ENCODE measurements at regions not wholly inside any gene's neighbourhood (a gene's known extent, or its start where the extent isn't known, plus 50 kb on each side); places are given as distances from the start of the nearest gene placed in this dataset.
"Not testable (repeated sequence)": the region's sequence is repeated elsewhere in the genome, so short reads cannot be mapped to it uniquely, and the experiment has no call there.

DNA sequence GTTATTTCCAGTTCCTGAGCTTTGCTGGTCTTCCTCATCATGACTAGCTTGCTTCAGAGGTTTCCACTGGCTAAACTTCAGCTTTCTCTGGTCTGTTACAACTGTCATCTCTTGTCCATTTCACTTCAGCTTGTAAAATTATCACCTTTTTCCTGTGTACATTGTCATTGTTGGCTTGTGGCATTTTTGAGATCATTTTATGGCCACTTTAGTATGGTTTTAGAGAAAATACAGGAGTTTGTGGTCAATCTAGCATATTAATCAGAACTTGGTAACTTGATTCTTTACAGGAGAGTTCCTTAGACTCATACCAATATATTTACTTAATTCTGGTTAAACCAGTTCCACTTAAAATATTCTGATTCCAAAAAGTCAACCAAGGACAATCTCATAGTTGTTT lies 235.9 kb upstream of the KITLG start:
- no peak for DNase-seq (ENCODE audit: low spot score)

DNA sequence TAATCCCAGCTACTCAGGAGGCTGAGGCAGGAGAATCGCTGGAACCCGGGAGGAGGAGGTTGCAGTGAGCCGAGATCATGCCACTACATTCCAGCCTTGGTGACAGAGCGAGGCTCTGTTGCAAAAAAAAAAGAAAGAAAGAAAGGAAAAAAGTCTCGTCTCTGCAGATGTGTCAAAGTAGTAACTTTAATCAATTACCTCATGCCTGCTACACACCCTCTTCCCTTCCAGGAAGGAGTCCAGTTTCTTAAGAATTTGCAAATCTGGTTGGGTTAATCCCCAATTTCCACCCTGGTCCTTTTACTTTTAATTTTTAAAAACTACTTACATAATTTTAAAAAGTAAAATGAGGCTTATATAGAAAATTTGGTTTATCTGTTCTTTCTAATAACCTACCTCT lies 234.5 kb upstream of the KITLG start:
- DNase-seq (ENCODE audit: low spot score): no peak

- no peak for DNase-seq (ENCODE audit: low spot score)
These were observed 232.3 kb upstream of the KITLG start for GRCh38 chr12:88812610-88813009.

GRCh38 chr12:88810806-88811205 lies 230.5 kb upstream of the KITLG start:
- DNase-seq (ENCODE audit: low spot score): no peak

- DNase-seq (ENCODE audit: low spot score): not testable (repeated sequence)
These were observed 229.6 kb upstream of the KITLG start for GRCh38 chr12:88809841-88810240.

GRCh38 chr12:88805692-88806091 lies 225.4 kb upstream of the KITLG start:
- no peak for DNase-seq (ENCODE audit: low spot score)

DNA sequence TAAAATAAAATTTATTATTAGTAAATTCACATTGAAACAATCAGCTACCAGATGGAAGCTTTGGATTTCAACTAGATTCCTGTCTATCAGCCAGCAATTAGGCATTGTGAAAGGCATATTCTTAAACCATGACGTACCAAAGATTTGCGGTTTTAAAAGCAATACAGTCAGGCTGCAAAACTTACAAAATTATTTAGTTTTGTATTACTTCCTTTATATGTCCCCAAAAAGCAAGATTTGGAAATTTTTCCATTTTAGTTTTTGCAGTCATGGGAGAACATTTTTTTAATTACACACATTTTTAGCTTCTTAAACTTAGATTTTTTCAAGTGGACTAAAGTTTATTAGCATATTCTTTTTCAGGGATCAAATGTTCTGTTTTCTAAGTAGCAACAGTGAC lies 225.0 kb upstream of the KITLG start:
- no peak for DNase-seq (ENCODE audit: low spot score)

DNA sequence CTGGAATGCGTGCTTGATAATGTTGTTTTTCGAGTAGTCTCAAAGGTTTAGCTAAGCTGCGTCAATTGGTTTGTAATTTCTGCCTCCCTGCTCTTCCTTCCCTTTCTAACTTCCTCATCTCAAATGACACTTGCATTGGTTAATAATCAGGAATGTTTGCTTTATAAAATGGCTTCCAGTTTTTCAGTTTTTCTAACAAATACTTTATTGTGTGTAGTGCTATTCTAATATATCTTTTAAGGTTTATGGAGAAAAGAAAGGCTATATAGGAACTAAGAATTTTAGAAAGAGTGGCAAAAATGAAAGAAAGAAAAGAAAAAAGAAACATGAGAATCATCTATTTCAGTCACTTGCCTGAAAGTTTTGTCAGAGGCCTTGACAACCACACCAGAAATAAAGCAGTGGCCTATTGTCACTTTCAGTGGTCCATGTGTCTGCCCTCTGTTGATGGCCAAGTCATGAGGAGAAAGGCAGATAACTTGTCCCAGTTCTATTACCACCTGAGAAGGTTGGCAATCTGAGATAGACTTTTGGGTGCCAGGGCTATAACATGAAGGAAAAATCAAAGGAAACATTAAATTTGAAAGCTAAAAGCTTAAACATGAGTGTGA lies 221.9 kb upstream of the KITLG start:
- no peak for DNase-seq (ENCODE audit: low spot score)

DNA sequence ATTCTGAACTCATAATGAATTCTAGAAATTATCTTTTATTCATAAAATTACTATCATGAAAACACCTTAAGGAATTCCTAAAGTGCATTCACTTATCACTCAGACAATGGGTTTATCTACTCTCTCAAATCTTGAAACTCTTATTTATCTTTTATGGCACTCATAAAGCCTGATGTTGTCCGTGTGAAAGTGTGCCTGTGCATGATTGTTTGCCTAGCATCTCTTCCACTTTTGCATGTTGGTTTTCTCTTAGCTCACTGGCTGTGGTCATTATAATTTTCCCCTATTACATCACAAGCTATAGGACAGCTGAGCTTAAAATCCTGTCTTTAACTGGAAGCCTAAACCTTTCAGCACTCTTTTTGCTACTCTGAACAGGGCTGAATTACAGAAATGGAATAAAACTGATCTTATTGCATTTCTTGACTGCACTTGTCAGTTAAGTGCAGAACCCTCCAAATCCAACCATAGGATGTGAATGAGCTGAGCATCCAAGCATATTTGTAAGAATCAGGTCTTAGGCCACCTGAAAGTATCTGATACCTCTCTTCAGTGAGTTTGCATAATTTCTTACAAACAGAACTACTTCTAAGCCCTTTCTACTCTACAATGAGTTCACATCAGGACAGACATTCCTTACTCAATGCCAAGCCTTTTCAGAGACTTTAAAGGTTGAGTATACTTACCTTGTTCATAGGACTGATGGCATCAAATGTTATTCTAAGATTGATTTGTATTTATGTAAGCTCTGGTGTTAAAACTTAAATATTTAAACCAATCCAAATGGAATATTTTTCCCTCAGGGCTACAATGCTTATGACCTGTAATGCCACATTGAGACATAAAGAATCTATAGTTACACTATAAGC lies 221.2 kb upstream of the KITLG start:
- DNase-seq (ENCODE audit: low spot score): no peak

DNA sequence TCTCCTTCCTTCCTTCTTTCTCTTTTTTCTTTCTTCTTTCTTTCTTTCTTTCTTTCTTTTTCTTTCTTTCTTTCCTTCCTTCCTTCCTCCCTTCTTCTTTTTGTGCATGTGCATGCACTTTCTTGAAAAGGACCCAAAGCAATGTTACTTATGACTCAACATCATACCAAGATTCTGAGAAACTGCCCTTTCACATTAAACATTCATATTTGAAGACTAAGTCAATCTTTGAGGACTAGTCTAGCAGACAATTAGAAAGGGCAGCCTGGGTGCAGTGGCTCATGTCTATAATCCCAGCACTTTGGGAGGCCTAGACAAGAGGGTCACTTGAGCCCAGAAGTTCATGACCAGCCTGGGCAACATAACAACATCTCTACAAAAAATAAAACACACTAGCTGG lies 212.8 kb upstream of the KITLG start:
- DNase-seq (ENCODE audit: low spot score): no peak

DNA sequence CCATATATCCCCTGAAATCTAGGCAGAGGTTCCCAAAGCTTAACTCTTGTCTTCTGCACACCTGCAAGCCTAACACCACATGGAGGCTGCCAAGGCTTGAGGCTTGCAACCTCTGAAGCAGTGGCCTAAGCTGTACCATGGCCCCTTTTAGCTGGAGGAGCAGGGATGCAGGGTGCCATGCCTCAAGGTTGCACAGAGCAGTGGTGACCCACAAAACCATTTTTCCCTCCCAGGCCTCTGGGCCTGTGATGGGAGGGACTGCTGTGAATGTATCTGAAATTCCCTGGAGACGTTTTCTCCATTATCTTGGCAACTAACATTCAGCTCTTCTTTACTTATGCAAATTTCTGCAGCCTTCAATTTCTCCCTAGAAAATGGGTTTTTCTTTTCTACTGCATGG lies 210.0 kb upstream of the KITLG start:
- DNase-seq (ENCODE audit: low spot score): no peak

GRCh38 chr12:88784166-88784565 lies 203.9 kb upstream of the KITLG start:
- no peak for DNase-seq (ENCODE audit: low spot score)

DNA sequence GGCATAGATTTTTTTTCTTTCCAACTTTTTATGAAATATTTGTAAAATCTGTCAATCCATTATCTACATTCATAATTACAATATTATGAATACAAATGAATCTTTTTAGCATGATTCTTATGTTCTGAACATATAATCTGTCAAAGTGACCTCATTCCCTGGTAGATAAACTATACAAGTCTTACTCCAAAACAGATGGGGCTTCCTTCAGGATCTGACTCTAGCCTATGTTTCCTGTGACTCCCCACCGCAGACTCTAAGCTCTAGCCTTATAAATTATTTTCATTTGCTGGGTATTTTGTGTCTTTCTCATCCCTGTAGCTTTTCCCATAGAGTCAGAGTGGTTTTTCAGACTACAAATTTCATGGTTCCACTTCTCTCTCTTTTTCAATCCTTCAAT lies 202.1 kb upstream of the KITLG start:
- DNase-seq (ENCODE audit: low spot score): no peak

DNA sequence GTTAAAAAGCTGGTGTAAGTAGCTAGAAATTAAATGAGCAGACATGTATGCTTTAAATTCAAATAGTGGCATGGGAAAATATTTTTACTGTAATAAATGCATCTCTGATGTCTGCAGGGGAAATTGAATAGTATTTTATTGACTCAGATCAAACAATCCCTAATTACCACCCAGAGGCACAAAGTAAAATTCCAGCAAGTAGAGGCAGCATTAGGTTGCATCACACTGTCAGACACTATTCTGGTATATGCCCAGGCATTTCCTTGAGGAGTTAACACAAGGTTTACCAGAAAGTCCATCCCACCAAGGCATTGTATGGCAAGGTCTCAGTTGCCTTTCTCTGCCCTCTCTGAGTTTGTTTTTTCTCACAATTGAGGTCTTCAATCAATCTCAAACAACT lies 201.6 kb upstream of the KITLG start:
- no peak for DNase-seq (ENCODE audit: low spot score)

- no peak for DNase-seq (ENCODE audit: low spot score)
These were observed 197.8 kb upstream of the KITLG start for GRCh38 chr12:88778064-88778463.

DNA sequence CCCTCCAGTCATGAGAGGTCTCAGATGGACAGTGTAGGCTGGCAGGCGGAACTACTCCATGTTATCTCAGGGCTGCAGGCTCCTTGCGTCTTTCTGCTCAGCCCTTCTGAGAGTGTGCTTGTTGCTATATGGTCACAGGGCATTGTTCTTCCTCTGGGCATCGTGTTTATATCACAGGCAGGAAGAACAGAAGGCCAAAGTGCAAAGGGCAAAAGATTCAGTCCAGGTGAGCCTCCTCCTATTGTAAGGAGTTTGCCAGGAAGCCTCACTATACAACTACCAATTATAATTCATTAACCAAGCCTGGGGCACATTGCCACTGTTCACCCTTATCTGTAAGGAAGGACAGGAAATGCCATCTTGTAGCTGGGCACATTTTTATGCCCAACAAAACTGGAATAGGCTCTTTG lies 195.5 kb upstream of the KITLG start:
- DNase-seq (ENCODE audit: low spot score): no peak

DNA sequence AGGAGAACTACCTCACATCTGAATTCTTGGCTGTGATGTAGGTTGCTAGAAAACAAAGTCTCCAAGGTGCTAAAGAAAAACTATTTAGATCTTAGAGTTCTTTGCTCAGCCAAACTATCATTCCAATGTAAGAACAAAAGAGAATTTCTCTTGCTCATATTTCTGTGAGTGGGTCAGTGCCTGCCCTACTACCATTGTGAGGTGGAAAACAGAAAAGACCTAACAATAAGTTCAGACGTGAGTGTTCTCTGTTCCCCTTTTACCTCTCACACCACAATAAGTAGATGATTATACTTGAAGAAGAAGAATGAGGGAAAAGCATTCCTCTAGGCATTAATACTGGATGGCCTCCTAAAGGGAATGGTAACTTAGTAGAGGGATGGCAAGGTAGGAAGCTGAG lies 187.4 kb upstream of the KITLG start:
- no peak for DNase-seq (ENCODE audit: low spot score)

GRCh38 chr12:88764781-88765480 lies 184.7 kb upstream of the KITLG start:
- DNase-seq (ENCODE audit: low spot score): no peak

DNA sequence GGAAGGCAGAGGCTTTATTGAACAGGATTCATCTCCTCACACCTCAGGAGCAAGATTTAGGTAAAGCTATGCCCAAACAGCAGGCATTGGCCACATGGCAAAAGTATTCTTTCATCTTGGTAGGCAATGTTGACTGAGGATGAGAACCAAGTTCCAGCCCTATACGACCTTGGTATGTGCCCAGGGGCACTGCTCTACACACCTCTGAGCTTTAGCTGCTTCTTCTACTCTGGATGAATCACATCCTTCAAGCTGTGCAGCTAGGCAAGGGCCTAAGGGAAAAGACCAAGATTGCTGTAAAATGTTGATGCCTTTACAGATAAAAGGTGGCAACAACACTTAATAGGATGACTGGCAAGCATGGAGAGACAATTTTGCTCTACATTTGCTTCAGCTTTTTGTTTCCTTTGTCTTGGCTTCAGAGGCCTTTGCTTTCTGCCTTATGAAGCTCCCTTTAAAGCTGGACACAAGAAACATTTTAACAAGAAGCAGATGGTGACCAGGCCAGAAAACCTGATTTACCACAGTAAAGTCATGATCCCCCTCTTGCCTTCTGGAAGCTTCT lies 183.3 kb upstream of the KITLG start:
- no peak for DNase-seq (ENCODE audit: low spot score)

DNA sequence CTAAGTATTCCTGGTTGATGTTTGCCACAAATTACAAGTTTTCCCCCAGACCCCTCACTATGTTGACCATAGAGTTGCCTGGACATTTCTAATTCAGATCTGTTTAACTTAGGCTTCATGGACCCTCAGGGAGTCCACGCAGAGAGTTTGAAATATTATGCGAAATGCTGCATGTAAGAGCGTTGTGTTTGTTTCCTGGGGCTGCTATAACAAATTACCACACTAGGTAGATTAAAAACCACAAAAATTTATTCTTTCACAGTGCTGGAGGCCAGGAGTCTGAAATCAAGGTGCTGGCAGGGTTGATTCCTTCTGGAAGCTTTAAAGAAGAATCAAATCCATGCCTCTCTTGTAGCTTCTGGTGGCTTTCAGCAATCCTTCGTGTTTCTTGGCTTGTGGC lies 177.9 kb upstream of the KITLG start:
- no peak for DNase-seq (ENCODE audit: low spot score)

DNA sequence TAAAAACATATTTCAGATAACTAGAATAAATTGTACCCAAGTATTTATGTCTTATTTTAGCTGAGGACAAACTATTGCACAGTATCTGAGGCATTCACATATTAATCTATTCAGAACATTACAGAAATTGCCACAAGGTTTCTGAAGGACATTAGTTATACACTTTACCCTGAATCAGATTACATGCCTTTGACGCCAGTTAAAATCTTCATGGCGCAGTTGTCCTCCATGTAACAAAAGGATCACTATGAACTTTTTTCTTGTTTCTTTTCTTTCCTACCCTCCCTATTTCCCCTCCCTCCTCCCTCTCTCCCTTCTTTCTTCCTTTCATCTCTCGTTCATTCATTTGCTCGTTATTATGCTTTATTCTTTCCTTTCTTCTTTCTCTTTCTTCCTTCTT lies 176.6 kb upstream of the KITLG start:
- no peak for DNase-seq (ENCODE audit: low spot score)

DNA sequence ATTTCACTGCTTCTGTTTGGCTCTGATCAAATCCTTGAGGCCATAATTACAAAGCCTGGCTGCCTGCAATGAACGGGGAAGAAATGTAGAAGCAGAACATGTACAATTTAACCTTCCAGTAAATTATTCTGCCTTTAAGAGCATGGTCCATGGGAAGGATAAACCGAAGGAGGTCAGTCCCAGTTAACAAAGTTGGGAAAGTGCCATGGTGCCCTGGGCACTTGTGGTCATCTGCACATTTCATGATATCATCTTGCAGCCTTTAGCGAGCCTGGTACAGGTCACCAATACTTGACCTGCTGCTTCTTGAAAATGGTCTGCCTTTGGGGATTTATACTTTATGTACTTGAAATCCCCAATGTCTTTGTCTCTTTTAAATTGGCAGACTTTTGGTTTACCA lies 175.9 kb upstream of the KITLG start:
- DNase-seq (ENCODE audit: low spot score): no peak

DNA sequence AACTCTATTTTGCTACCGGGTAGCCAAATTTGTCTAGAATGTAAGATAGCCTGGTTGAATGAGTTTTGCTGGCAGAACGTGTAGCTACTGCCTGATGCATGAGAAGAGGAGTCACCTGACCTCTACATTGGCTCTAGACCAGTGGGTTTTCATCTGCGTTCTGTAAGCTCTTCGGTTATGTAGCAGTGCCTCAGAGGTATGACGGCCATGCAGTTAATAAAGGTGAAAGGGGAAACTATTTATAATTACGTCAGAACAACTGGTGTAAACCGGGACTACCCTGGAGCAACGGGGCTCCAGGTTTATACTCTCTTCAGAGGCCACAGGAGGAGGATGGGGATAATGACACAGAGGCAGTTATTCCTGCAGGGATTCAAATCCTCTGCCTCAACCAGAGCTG lies 173.4 kb upstream of the KITLG start:
- no peak for DNase-seq (ENCODE audit: low spot score)
